ENCODE measurements at regions not wholly inside any gene's neighbourhood (a gene's known extent, or its start where the extent isn't known, plus 50 kb on each side); places are given as distances from the start of the nearest gene placed in this dataset.

GRCh38 chr2:175463169-175463568, 281.7 kb upstream of the ATP5MC3 start:
- Mint-ChIP-seq H3K36me3 (no peaks in the 10 kb centered on the region), H3K9me3 (peaks cover 7% of the 10 kb centered on the region), H3K27ac (no peak overlapping the region), H3K4me3 (no peak overlapping the region), H3K4me1 (no peaks in the 10 kb centered on the region), H3K27me3 (no peaks in the 10 kb centered on the region)
- CTCF ChIA-PET = no interaction called here
- DNase-seq = no peak

- no peaks in the 10 kb centered on the region for H3K27me3 Mint-ChIP-seq
- H3K36me3 Mint-ChIP-seq = no peaks in the 10 kb centered on the region
- DNase-seq = no peak
- no peak overlapping the region for H3K4me3 Mint-ChIP-seq
- H3K9me3 Mint-ChIP-seq = peaks cover 7% of the 10 kb centered on the region
- no peaks in the 10 kb centered on the region for H3K4me1 Mint-ChIP-seq
- CTCF ChIA-PET = no interaction called here
- no peak overlapping the region for H3K27ac Mint-ChIP-seq
Observed at GRCh38 chr2:175462246-175462645, 280.7 kb upstream of the ATP5MC3 start.

- peaks cover 7% of the 10 kb centered on the region for H3K9me3 Mint-ChIP-seq
- H3K36me3 Mint-ChIP-seq = no peaks in the 10 kb centered on the region
- no peaks in the 10 kb centered on the region for H3K27me3 Mint-ChIP-seq
- no peak overlapping the region for H3K4me3 Mint-ChIP-seq
- no peak for DNase-seq
- no peak overlapping the region for H3K27ac Mint-ChIP-seq
- CTCF ChIA-PET = no interaction called here
- H3K4me1 Mint-ChIP-seq = no peaks in the 10 kb centered on the region
Observed at GRCh38 chr2:175461839-175462238, 280.3 kb upstream of the ATP5MC3 start.

- H3K9me3 Mint-ChIP-seq = peaks cover 7% of the 10 kb centered on the region
Observed at GRCh38 chr2:175457895-175458448, 276.5 kb upstream of the ATP5MC3 start.

GRCh38 chr2:175454953-175455389, 273.5 kb upstream of the ATP5MC3 start:
- Mint-ChIP-seq H3K4me1 (no peaks in the 10 kb centered on the region), H3K27ac (no peak overlapping the region), H3K27me3 (no peaks in the 10 kb centered on the region), H3K9me3 (peaks cover 4% of the 10 kb centered on the region), H3K36me3 (no peaks in the 10 kb centered on the region), H3K4me3 (no peak overlapping the region)
- no peak for DNase-seq
- CTCF ChIA-PET = no interaction called here

More at GRCh38 chr2:175457895-175458448, 276.5 kb upstream of the ATP5MC3 start:
- CTCF ChIA-PET = no interaction called here
- Mint-ChIP-seq H3K27me3 (no peaks in the 10 kb centered on the region), H3K36me3 (no peaks in the 10 kb centered on the region), H3K4me3 (no peak overlapping the region), H3K27ac (no peak overlapping the region), H3K4me1 (no peaks in the 10 kb centered on the region)
- no peak for DNase-seq

GRCh38 chr2:175450029-175450760, 268.7 kb upstream of the ATP5MC3 start:
- no peak for DNase-seq
- H3K9me3 Mint-ChIP-seq = no peaks in the 10 kb centered on the region
- CTCF ChIA-PET = no interaction called here
- H3K27me3 Mint-ChIP-seq = no peaks in the 10 kb centered on the region
- H3K4me3 Mint-ChIP-seq = no peak overlapping the region
- H3K4me1 Mint-ChIP-seq = no peaks in the 10 kb centered on the region
- H3K27ac Mint-ChIP-seq = no peak overlapping the region
- H3K36me3 Mint-ChIP-seq = no peaks in the 10 kb centered on the region

GRCh38 chr2:175449616-175450015, 268.1 kb upstream of the ATP5MC3 start:
- Mint-ChIP-seq H3K4me3 (no peak overlapping the region), H3K36me3 (no peaks in the 10 kb centered on the region), H3K27ac (no peak overlapping the region), H3K4me1 (no peaks in the 10 kb centered on the region), H3K27me3 (no peaks in the 10 kb centered on the region), H3K9me3 (no peaks in the 10 kb centered on the region)
- DNase-seq = no peak
- CTCF ChIA-PET = no interaction called here

- Mint-ChIP-seq H3K27me3 (no peaks in the 10 kb centered on the region), H3K9me3 (no peaks in the 10 kb centered on the region), H3K4me3 (no peak overlapping the region), H3K36me3 (no peaks in the 10 kb centered on the region), H3K27ac (no peak overlapping the region), H3K4me1 (no peaks in the 10 kb centered on the region)
- CTCF ChIA-PET = no interaction called here
- no peak for DNase-seq
Observed at GRCh38 chr2:175446201-175446600, 264.7 kb upstream of the ATP5MC3 start.

- H3K27me3 Mint-ChIP-seq = no peaks in the 10 kb centered on the region
- no peaks in the 10 kb centered on the region for H3K4me1 Mint-ChIP-seq
- CTCF ChIA-PET = no interaction called here
- DNase-seq = no peak
- no peak overlapping the region for H3K27ac Mint-ChIP-seq
- no peak overlapping the region for H3K4me3 Mint-ChIP-seq
- no peaks in the 10 kb centered on the region for H3K9me3 Mint-ChIP-seq
- H3K36me3 Mint-ChIP-seq = no peaks in the 10 kb centered on the region
Observed at GRCh38 chr2:175445281-175445680, 263.8 kb upstream of the ATP5MC3 start.

GRCh38 chr2:175442441-175442840, 260.9 kb upstream of the ATP5MC3 start:
- no peak overlapping the region for H3K27ac Mint-ChIP-seq
- H3K9me3 Mint-ChIP-seq = no peaks in the 10 kb centered on the region
- no peaks in the 10 kb centered on the region for H3K27me3 Mint-ChIP-seq
- CTCF ChIA-PET = no interaction called here
- DNase-seq = no peak
- no peaks in the 10 kb centered on the region for H3K36me3 Mint-ChIP-seq
- H3K4me1 Mint-ChIP-seq = no peaks in the 10 kb centered on the region
- H3K4me3 Mint-ChIP-seq = no peak overlapping the region

- Mint-ChIP-seq H3K4me1 (no peaks in the 10 kb centered on the region), H3K27me3 (no peaks in the 10 kb centered on the region), H3K27ac (no peak overlapping the region), H3K4me3 (no peak overlapping the region), H3K9me3 (no peaks in the 10 kb centered on the region), H3K36me3 (no peaks in the 10 kb centered on the region)
- DNase-seq = no peak
- CTCF ChIA-PET = no interaction called here
Observed at GRCh38 chr2:175441181-175441761, 259.8 kb upstream of the ATP5MC3 start.

GRCh38 chr2:175439416-175439815, 257.9 kb upstream of the ATP5MC3 start:
- Mint-ChIP-seq H3K36me3 (no peaks in the 10 kb centered on the region), H3K4me3 (no peak overlapping the region), H3K4me1 (no peaks in the 10 kb centered on the region), H3K27ac (no peak overlapping the region), H3K27me3 (no peaks in the 10 kb centered on the region), H3K9me3 (no peaks in the 10 kb centered on the region)
- DNase-seq = no peak
- CTCF ChIA-PET = no interaction called here

- Mint-ChIP-seq H3K27me3 (no peaks in the 10 kb centered on the region), H3K4me1 (no peaks in the 10 kb centered on the region), H3K27ac (no peak overlapping the region), H3K4me3 (no peak overlapping the region), H3K9me3 (no peaks in the 10 kb centered on the region), H3K36me3 (no peaks in the 10 kb centered on the region)
- CTCF ChIA-PET = no interaction called here
- no peak for DNase-seq
Observed at GRCh38 chr2:175437167-175437566, 255.7 kb upstream of the ATP5MC3 start.

GRCh38 chr2:175436076-175436475, 254.6 kb upstream of the ATP5MC3 start:
- Mint-ChIP-seq H3K4me3 (no peak overlapping the region), H3K9me3 (no peaks in the 10 kb centered on the region), H3K27ac (no peak overlapping the region), H3K27me3 (no peaks in the 10 kb centered on the region), H3K36me3 (no peaks in the 10 kb centered on the region), H3K4me1 (no peaks in the 10 kb centered on the region)
- CTCF ChIA-PET = interaction anchor here (1.4 kb wide), 1 partner anchor 20 kb away, joined by 3 read pairs; no protein-coding TSS in a partner anchor
- no peak for DNase-seq

GRCh38 chr2:175435012-175435411, 253.5 kb upstream of the ATP5MC3 start:
- DNase-seq = no peak
- no peaks in the 10 kb centered on the region for H3K36me3 Mint-ChIP-seq
- CTCF ChIA-PET = no interaction called here
- H3K27ac Mint-ChIP-seq = no peak overlapping the region
- H3K4me1 Mint-ChIP-seq = no peaks in the 10 kb centered on the region
- no peak overlapping the region for H3K4me3 Mint-ChIP-seq
- no peaks in the 10 kb centered on the region for H3K27me3 Mint-ChIP-seq
- no peaks in the 10 kb centered on the region for H3K9me3 Mint-ChIP-seq

Data from activated naive CD4-positive, alpha-beta T cell treated with anti-CD3 and anti-CD28 coated beads, Interleukin-2, amount 10 ng/mL, durations not matched to agents 7 days and 5 days (primary cell).